GM18867 (cell line): ENCODE measurements at regions not wholly inside any gene's neighbourhood (a gene's known extent, or its start where the extent isn't known, plus 50 kb on each side); places are given as distances from the start of the nearest gene placed in this dataset.

Experiments
- ATAC-seq: cut with Tn5 transposase; IDR thresholded peaks from one replicate; pipeline ENCODE4 v1.9.1; 2021; ENCODE audit warnings: mild to moderate bottlenecking, moderate library complexity; ENCODE audit not compliant: unreplicated experiment

- no peak for ATAC-seq
Measured at GRCh38 chr11:79920480-79920879, 479.6 kb upstream of the TENM4 start.

- ATAC-seq, result no peak
Measured at GRCh38 chr11:79919350-79919749, 478.5 kb upstream of the TENM4 start.

DNA sequence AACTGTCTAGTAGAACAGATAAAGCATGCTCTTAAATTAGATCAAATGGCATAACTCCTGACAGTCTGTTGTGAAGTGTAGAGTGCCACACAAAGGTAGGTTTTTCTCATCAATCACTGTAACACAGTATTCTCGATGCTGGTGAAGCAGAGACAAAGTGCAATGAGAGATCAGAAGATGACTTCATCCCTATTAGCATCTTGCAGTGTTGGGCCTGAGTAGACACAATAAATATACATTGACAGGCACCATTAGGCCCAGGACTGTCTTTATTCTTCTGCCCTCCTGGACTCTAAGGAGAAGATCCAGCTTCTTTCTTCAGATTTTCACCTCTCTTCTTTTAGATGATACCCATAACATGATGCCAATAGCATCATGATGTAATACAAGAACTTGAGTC, 478.0 kb upstream of the TENM4 start:
- no peak for ATAC-seq

GRCh38 chr11:79906164-79906563, 465.3 kb upstream of the TENM4 start:
- no peak for ATAC-seq

- no peak for ATAC-seq
Measured at GRCh38 chr11:79902493-79902892, 461.7 kb upstream of the TENM4 start.

GRCh38 chr11:79897896-79898295, 457.1 kb upstream of the TENM4 start:
- no peak for ATAC-seq

- no peak for ATAC-seq
Measured at GRCh38 chr11:79896258-79896657, 455.4 kb upstream of the TENM4 start.

DNA sequence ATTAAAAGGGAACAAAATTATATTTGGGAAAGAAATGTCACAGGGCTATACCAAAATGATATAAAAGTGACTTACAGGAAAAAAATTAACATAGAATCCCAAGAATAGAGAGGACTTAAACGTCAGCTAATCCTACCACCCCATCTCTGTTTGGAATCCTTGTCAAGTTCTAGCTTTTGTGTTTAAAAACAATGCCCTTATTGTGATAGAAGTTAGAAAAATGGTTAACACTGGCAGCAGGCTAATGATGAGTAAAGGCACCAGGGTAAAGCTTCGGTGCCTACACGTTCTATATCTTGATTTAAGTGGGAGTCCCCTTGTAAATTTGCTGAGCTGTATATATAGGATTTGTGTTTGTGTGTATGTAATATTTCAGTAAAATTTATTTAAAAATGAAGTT, 453.3 kb upstream of the TENM4 start:
- no peak for ATAC-seq

- ATAC-seq, result no peak
Measured at GRCh38 chr11:79890272-79890671, 449.4 kb upstream of the TENM4 start.

GRCh38 chr11:79864882-79865281, 424.1 kb upstream of the TENM4 start:
- ATAC-seq, result no peak

DNA sequence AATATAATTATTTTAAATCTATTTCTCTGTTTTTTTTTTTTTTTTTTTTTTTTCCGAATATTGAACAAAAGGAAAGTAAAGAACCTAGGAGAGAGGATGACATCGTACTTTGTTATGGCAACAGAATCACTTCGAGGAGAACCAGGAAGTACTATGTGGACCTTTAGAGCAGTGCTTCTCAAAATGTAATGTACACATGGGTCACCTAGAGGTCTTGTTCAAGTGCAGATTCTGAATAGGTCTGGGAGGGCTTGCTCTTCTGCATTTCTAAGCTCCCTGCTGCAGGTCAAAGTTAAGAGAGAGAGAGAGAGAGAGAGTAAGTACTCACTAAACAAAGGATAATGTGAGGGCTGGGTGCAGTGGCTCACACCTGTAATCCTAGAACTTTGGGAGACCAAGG, 419.5 kb upstream of the TENM4 start:
- ATAC-seq, result no peak

DNA sequence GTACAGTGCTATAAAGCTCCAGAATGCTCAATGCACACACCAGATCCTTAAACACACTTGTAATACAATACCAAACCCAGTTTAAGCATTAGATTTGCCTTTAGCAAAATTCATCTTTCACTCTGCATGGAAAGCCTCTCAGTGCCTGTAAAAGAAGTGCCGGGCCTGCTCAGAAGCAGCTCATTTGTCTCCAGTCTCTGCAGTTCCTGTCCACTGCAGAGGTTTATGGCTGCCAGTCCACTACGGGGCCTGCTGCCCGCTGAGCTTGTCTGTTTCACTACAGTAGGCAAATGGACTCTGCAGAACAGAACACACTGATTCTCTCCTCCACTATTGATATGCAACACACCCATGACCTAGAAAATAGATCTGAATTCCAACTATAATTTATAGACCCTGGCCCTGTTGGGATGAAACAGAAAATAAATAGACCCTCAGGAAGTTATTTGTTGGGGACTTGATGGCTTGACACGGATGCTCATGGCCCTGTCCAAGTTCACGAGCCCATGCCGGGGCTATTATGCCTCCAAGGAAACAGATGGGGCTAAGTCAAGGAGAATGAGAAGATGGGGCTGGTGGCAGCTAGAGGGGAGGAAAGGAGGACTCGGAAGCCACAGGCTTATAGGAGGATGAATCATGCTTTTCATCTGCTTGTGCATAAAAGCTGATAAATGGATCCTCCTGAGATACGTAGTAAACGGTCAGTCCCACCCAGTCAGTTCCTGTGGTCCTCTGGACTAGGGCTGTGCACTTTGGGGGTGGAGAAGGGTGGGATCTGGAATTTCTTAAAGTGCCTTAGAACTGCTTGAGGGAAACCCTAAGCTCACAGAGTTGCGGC, 416.8 kb upstream of the TENM4 start:
- no peak for ATAC-seq

- no peak for ATAC-seq
Measured at GRCh38 chr11:79852176-79852575, 411.3 kb upstream of the TENM4 start.

DNA sequence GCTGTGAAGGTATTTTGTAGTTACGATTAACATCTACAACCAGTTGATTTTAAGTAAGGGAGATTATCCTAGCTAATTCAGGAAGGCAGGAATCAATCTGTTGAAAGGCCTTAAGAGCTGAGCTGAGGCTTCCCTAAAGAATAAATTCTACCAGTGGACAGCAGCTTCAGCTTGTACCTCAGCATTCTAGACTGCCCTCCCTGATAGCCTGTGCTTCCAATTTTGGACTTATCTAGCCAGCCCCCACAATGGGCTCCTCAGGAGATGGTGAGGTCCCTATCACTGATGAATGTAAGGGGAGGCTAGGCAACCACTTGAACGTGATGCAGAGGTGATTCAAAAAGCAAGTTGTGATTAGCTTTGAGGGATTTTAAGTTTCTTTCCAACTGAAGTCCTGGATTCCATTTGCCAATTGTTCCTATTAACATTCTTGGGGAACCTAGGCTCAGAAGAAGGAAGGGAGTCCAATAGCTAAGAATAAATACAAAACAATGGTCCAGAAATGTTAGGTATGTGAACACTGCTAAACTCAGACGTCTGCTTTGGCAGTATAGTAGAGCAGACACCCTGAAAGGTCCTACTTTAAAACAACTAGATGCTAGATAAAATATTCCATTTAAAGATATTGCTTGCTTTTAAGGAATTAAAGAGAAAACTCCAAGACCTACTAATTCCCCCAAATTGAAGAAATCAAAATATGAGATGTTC, 404.3 kb upstream of the TENM4 start:
- no peak for ATAC-seq

DNA sequence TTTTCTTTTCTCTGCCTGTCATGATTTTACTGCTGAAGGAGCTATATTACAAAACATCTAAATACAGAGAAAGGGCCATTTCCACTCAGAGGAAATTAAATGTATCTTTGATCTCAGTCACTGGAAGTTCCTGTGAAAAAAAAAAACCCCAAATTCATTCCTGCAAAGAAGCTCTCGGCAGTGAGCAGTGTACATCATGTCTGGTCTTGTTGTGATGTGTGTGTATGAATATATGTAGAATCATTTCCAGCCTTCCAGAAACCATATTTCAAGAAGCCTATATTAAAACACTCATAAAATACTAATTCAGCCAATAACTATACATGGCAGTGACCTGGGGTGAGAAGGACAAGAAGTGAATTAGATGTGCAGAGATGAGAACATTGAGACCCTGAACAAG, 393.2 kb upstream of the TENM4 start:
- ATAC-seq, result no peak

- no peak for ATAC-seq
Measured at GRCh38 chr11:79830446-79830845, 389.6 kb upstream of the TENM4 start.

DNA sequence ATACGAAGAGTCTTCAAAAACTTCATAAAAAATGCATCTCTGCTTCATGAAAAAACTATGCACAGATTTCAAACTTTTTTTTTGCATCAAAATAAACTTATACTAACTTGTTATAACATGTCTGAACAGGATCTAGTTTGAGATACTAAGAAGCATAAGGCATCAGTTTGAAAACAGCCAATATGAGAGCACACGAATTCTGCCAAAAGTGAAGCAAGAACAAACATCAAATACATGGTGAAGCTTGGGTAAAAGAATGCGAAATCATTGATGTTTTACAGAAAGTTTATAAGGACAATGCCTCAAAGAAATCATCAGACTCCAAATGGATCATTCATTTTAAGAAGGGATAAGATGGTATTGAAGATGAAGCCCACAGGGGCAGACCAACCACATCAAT, 389.1 kb upstream of the TENM4 start:
- no peak for ATAC-seq

DNA sequence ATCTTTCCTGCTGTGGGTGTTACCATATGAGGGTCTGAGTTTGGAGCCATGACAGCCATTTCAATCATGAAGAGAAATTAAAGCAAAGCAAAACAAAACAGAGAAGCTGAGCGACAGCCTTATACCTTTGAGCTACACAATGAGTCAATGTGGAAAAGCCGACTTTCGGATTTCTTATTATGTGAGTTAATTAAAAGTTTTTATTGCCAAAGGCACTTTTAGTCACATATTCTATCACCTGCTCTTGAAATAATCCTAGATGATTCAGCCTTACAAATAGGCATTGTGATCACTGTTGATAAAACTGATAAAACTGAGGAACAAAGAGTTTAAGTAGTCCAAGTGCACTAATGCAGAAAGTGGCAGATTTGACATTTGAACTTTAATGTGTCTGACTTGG, 381.9 kb upstream of the TENM4 start:
- ATAC-seq, result no peak

GRCh38 chr11:79813551-79813950, 372.7 kb upstream of the TENM4 start:
- no peak for ATAC-seq

DNA sequence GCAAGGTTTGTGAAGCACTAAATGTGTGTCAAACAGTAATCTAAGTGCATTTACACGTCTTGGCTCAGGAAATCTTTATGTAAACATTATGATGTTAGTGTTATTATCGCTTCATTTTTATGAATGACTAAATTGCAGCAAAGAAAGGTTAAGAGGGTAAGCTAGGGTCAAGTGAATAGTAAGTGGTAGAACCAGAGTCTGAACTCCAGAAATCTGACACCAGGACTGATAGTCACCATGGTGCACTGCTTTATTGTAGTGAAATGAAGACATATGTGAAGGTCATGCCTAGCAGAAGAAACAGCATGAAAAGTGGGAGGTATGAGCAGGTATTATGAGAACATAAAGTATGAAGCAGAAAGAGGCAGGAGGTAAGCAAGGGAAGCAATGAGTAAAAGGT, 368.7 kb upstream of the TENM4 start:
- ATAC-seq, result no peak

GRCh38 chr11:79807506-79807905, 366.7 kb upstream of the TENM4 start:
- no peak for ATAC-seq

DNA sequence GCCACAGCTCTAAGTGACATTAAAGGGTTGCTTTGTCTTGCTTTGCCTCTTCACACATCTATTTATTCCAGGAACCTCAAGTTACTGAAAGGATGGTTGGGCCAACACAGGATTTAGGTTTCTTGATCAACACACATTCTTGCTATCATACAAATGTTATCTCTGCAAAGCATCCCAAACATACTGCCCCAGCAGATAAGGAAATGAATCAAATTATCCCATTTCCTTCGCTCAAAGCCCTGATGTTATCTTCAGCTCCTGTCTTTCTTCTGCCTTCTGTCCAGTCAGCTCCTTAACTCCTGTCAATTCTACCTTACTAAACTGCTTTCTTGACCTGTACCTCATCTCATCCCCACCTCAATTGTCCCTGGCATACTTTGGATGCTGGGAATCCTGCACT, 355.9 kb upstream of the TENM4 start:
- no peak for ATAC-seq
